Subcutaneous abdominal adipose tissue (tissue), 5 donors: ENCODE measurements at regions not wholly inside any gene's neighbourhood (a gene's known extent, or its start where the extent isn't known, plus 50 kb on each side); places are given as distances from the start of the nearest gene placed in this dataset.

Experiments used
- H3K27ac ChIP-seq: one replicate; pipeline ENCODE4 v1.7.0; 2013; ENCODE audit warnings: low read depth, mild to moderate bottlenecking, inconsistent platforms, low read length, moderate library complexity
- H3K27me3 ChIP-seq, 5 donors: one replicate each; pipeline ENCODE4 v1.7.0; 2013; ENCODE audit warnings: low read length in 5 of 5, inconsistent platforms in 1 of 5; ENCODE audit not compliant: control insufficient read depth in 5 of 5, insufficient read depth in 4 of 5
- H3K36me3 ChIP-seq, 5 donors: one replicate each; pipeline ENCODE4 v1.7.0; 2013; ENCODE audit warnings: low read length in 5 of 5; ENCODE audit not compliant: control insufficient read depth in 5 of 5, insufficient read depth in 5 of 5
- H3K4me1 ChIP-seq, 5 donors: one replicate each; pipeline ENCODE4 v1.7.0; 2013; ENCODE audit warnings: low read length in 5 of 5, mild to moderate bottlenecking in 3 of 5, moderate library complexity in 1 of 5; ENCODE audit not compliant: control insufficient read depth in 5 of 5, insufficient read depth in 5 of 5
- H3K4me3 ChIP-seq, 5 donors: one replicate each; pipeline ENCODE4 v1.7.0; 2013; ENCODE audit warnings: low read length in 5 of 5, low read depth in 1 of 5
- H3K9ac ChIP-seq, 5 donors: one replicate each; pipeline ENCODE4 v1.7.0; 2013; ENCODE audit warnings: low read length in 5 of 5, mild to moderate bottlenecking in 4 of 5, moderate library complexity in 3 of 5
- H3K9me3 ChIP-seq, 5 donors: one replicate each; pipeline ENCODE4 v1.7.0; 2013; ENCODE audit warnings: low read length in 5 of 5; ENCODE audit not compliant: control insufficient read depth in 5 of 5
- donor health status: healthy.
- donor health status: healthy.
- donor health status: healthy.
- donor health status: healthy.
- donor health status: healthy.

- Histone ChIP-seq H3K36me3 (no peaks in the 10 kb centered on the region), H3K27ac (no peak overlapping the region), H3K4me3 (no peak overlapping the region), H3K4me1 (peaks cover 3 to 22% (median 17%) of the 10 kb centered on the region in 5 donors), H3K9ac (no peak overlapping the region), H3K27me3 (no peaks in the 10 kb centered on the region), H3K9me3 (no peaks in the 10 kb centered on the region)
Observed at GRCh38 chr11:130636722-130637464, 188.4 kb downstream of the ADAMTS15 start.

GRCh38 chr11:130637566-130637965, 189.1 kb downstream of the ADAMTS15 start:
- H3K36me3 ChIP-seq, result no peaks in the 10 kb centered on the region
- no peak overlapping the region for H3K4me3 ChIP-seq
- H3K9me3 ChIP-seq, result no peaks in the 10 kb centered on the region
- no peak overlapping the region for H3K27ac ChIP-seq
- no peaks in the 10 kb centered on the region for H3K27me3 ChIP-seq
- H3K9ac ChIP-seq, result no peak overlapping the region
- peaks cover 3 to 22% (median 17%) of the 10 kb centered on the region in 5 donors for H3K4me1 ChIP-seq

DNA sequence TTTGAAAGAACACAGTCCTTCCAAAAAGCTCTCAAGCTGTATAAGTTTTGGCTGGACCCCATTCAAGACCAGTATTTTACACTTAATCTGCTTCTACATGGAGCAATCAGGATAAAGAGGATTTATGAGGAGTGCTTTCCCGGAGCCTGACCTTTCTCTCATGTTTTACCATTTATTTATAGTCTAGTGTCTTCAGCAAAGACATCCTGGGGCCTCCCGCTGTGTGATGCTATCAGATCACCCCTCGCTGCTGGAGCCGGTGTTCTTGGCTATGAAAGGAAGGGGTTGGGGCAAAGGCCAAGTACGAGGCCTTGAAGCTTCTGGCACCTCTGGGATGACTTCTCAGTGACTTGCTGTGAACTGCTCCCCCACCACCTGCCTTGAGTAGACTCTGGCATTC, 189.6 kb downstream of the ADAMTS15 start:
- Histone ChIP-seq H3K4me1 (peaks cover 3 to 22% (median 17%) of the 10 kb centered on the region in 5 donors), H3K27me3 (no peaks in the 10 kb centered on the region), H3K36me3 (no peaks in the 10 kb centered on the region), H3K4me3 (no peak overlapping the region), H3K9ac (no peak overlapping the region), H3K9me3 (no peaks in the 10 kb centered on the region), H3K27ac (no peak overlapping the region)

GRCh38 chr11:130638624-130639023, 190.2 kb downstream of the ADAMTS15 start:
- no peaks in the 10 kb centered on the region for H3K36me3 ChIP-seq
- no peak overlapping the region for H3K4me3 ChIP-seq
- no peak overlapping the region for H3K9ac ChIP-seq
- no peaks in the 10 kb centered on the region for H3K27me3 ChIP-seq
- H3K9me3 ChIP-seq, result no peaks in the 10 kb centered on the region
- H3K4me1 ChIP-seq, result peaks cover 3 to 22% (median 17%) of the 10 kb centered on the region in 5 donors
- no peak overlapping the region for H3K27ac ChIP-seq

DNA sequence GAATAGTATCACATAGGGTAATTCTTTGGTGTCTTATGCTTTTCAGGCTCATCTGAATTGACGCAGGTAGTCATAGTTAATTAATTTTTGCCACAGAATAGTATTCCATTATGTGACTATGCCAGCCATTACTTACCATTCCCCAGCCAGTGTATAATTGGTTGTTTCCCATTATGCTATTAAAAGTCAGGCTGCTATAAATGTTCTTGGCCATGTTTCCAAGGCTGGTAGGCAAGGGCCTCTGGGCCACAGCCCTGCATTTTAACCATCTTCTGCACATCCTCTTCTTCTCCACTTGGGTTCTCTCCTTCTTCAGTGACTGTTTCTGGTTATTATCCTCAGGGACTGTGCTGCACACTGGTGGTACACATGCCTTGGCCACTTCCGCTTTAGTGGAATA, 190.9 kb downstream of the ADAMTS15 start:
- no peak overlapping the region for H3K9ac ChIP-seq
- H3K27ac ChIP-seq, result no peak overlapping the region
- H3K36me3 ChIP-seq, result no peaks in the 10 kb centered on the region
- no peaks in the 10 kb centered on the region for H3K9me3 ChIP-seq
- peaks cover 6 to 22% (median 18%) of the 10 kb centered on the region in 5 donors for H3K4me1 ChIP-seq
- no peak overlapping the region for H3K4me3 ChIP-seq
- H3K27me3 ChIP-seq, result no peaks in the 10 kb centered on the region

GRCh38 chr11:130640526-130640925, 192.1 kb downstream of the ADAMTS15 start:
- no peaks in the 10 kb centered on the region for H3K36me3 ChIP-seq
- H3K27ac ChIP-seq, result no peak overlapping the region
- no peaks in the 10 kb centered on the region for H3K27me3 ChIP-seq
- peaks cover 3 to 18% (median 13%) of the 10 kb centered on the region in 5 donors for H3K4me1 ChIP-seq
- H3K4me3 ChIP-seq, result no peak overlapping the region
- no peaks in the 10 kb centered on the region for H3K9me3 ChIP-seq
- no peak overlapping the region for H3K9ac ChIP-seq

- no peaks in the 10 kb centered on the region for H3K27me3 ChIP-seq
- H3K9me3 ChIP-seq, result no peaks in the 10 kb centered on the region
- no peak overlapping the region for H3K27ac ChIP-seq
- H3K4me1 ChIP-seq, result peaks cover 3 to 22% (median 14%) of the 10 kb centered on the region in 5 donors
- H3K9ac ChIP-seq, result no peak overlapping the region
- H3K36me3 ChIP-seq, result no peaks in the 10 kb centered on the region
- H3K4me3 ChIP-seq, result no peak overlapping the region
Observed at GRCh38 chr11:130641876-130642275, 193.4 kb downstream of the ADAMTS15 start.

DNA sequence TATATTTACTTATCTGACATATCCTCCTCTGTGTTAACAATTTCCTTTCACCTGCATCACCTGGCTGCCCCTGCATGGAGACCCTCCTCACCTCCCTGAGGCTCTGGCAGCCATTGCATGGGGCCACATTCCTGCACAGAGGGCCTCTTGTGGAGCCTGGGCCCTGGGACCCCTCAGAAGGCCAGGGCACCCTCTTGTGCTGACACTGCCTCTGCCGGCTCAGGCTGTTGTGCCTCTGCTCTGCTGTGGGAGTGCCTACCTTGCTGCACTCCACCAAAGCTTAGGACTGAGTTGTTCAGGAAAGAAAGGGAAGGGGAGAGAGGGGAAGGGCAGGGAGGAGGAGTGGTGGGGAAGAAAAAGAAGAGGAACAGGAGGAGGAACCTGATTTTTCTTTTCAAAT, 194.5 kb downstream of the ADAMTS15 start:
- Histone ChIP-seq H3K27me3 (no peaks in the 10 kb centered on the region), H3K9me3 (no peaks in the 10 kb centered on the region), H3K4me1 (peaks cover 3 to 31% (median 22%) of the 10 kb centered on the region in 5 donors), H3K9ac (no peak overlapping the region), H3K4me3 (no peak overlapping the region), H3K27ac (no peak overlapping the region), H3K36me3 (no peaks in the 10 kb centered on the region)

DNA sequence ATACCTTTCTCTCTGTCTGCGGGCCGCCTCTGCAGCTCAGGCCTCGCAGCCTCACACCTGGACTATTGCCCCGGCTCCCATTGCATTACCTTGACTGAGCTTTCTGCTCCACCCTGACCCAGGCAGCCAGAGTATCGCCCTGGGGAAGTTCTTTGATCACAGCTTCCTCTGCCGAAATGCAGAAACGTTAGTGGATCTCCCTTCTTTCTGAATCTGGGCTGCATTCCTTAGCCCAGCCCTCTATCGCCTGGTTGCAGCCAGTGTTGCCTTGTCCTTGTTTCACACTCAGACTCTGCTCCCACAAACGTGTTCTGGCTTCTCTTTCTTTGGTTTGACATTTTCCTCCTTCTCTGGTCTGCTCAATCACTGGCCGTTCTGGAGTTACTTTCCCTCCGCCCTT, 195.7 kb downstream of the ADAMTS15 start:
- Histone ChIP-seq H3K4me3 (no peak overlapping the region), H3K9ac (no peak overlapping the region), H3K9me3 (no peaks in the 10 kb centered on the region), H3K27me3 (no peaks in the 10 kb centered on the region), H3K4me1 (peaks cover 3 to 37% (median 31%) of the 10 kb centered on the region in 5 donors), H3K27ac (no peak overlapping the region), H3K36me3 (no peaks in the 10 kb centered on the region)

DNA sequence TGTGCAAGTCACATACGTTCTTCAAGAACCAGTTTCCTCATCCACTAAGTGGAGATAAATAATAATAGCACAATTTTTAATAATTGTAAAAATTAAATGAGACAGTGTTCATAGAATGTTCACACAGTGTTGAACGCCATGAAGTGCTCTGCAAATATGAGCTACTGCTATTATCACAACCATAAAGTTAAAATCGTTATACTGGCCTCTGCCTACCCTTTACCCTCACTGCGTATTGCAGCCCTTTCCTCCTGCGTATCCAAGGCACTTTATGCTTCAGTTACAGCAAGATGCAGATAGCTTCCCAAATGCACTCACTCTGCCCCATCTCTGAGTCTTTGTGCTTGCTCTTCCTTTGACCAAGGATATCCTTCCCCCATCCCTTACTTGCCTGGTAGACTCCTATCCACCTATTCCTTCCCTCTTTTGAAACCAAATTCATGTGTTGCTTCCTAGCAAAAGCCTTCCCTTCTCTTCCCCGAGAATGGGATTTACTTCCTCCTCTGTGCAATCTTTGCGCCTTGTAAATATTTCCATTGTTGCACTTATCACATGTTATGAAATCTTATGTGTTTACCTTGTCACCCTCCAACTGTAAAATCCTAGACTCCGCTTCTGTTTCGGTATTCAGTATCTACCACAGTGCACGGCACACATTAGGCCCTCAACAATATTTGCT, 196.9 kb downstream of the ADAMTS15 start:
- Histone ChIP-seq H3K4me1 (peaks cover 3 to 46% (median 37%) of the 10 kb centered on the region in 5 donors), H3K9ac (no peak overlapping the region), H3K27ac (no peak overlapping the region), H3K27me3 (no peaks in the 10 kb centered on the region), H3K9me3 (no peaks in the 10 kb centered on the region), H3K4me3 (no peak overlapping the region), H3K36me3 (no peaks in the 10 kb centered on the region)
